H1 (cell line): ENCODE measurements at regions not wholly inside any gene's neighbourhood (a gene's known extent, or its start where the extent isn't known, plus 50 kb on each side); places are given as distances from the start of the nearest gene placed in this dataset.

Source experiments
- CTCF ChIA-PET: fragments of 300-600 bp; sonication (Branson Sonifier 250); formaldehyde crosslinking; loops from one replicate; lab custom pipeline; 2021; ENCODE audit not compliant: partially characterized antibody; lab: Charles Lee
- POLR2A ChIA-PET: fragments of 300-600 bp; sonication (Branson Sonifier 250); formaldehyde crosslinking; loops from one replicate; lab custom pipeline; 2021; ENCODE audit warnings: inconsistent platforms; ENCODE audit not compliant: partially characterized antibody; lab: Charles Lee
- DNase-seq, 2 experiments: peaks; one replicate each; pipeline versions ENCODE4 v3.0.0 to v3.0.0-alpha.2; 2010 to 2022; ENCODE audit warnings: low spot score in 2 of 2, low read depth in 1 of 2, mixed read lengths in 1 of 2
- FAIRE-seq: peaks from 2 replicates; lab custom pipeline; 2011; peaks lifted over from hg19 to GRCh38; lab: Jason Lieb, UNC
- H2AFZ ChIP-seq: 2 replicates; pipeline ENCODE4 v1.8.1; 2012; ENCODE audit warnings: low read length, inconsistent platforms
- H2AK5ac ChIP-seq: 2 replicates; pipeline ENCODE4 v1.6.1; 2013; ENCODE audit warnings: low read depth, low read length
- H2BK120ac ChIP-seq: replicated peaks from 2 replicates; pipeline ENCODE3; 2013; ENCODE audit warnings: low read depth, low read length, inconsistent platforms
- H2BK12ac ChIP-seq: 2 replicates; pipeline ENCODE4 v1.6.1; 2013; ENCODE audit warnings: low read depth, low read length
- H2BK15ac ChIP-seq: 2 replicates; pipeline ENCODE4 v1.6.1; 2013; ENCODE audit warnings: low read length
- H2BK20ac ChIP-seq: 2 replicates; pipeline ENCODE4 v1.6.1; 2013; ENCODE audit warnings: low read length
- H2BK5ac ChIP-seq: 2 replicates; pipeline ENCODE4 v1.6.1; 2013; ENCODE audit warnings: low read depth, low read length
- H3K14ac ChIP-seq: 2 replicates; pipeline ENCODE4 v1.6.1; 2013; ENCODE audit warnings: inconsistent platforms; ENCODE audit not compliant: insufficient read length
- H3K18ac ChIP-seq: 2 replicates; pipeline ENCODE4 v1.6.1; 2013; ENCODE audit warnings: low read length; ENCODE audit errors: extremely low read depth
- H3K23ac ChIP-seq: 2 replicates; pipeline ENCODE4 v1.6.1; 2013; ENCODE audit warnings: inconsistent platforms; ENCODE audit not compliant: insufficient read length
- H3K23me2 ChIP-seq: 2 replicates; pipeline ENCODE4 v1.6.1; 2013; ENCODE audit warnings: low read depth, low read length
- H3K27ac ChIP-seq: 2 replicates; pipeline ENCODE4 v1.6.1; 2011; ENCODE audit warnings: low read depth, low read length, inconsistent platforms
- H3K27me3 ChIP-seq, 4 experiments: replicated peaks in 1 of 4; 1 replicate in 1 of 4; 2 replicates in 3 of 4; pipeline versions ENCODE4 v1.6.1 to v1.8.1; 2011 to 2013; ENCODE audit warnings: low read length in 3 of 4, mild to moderate bottlenecking in 3 of 4, inconsistent platforms in 2 of 4, mixed read lengths in 2 of 4, moderate library complexity in 1 of 4; ENCODE audit not compliant: control insufficient read depth in 3 of 4, insufficient read depth in 3 of 4; ENCODE audit errors: extremely low read depth in 1 of 4
- H3K36me3 ChIP-seq, 4 experiments: 2 replicates each; pipeline versions ENCODE4 v1.6.1 to v1.8.1; 2011 to 2013; ENCODE audit warnings: mild to moderate bottlenecking in 4 of 4, low read length in 3 of 4, moderate library complexity in 2 of 4, control low read depth in 1 of 4, inconsistent platforms in 1 of 4; ENCODE audit not compliant: insufficient read depth in 4 of 4, control insufficient read depth in 2 of 4
- H3K4ac ChIP-seq: replicated peaks from 2 replicates; pipeline ENCODE3; 2013; ENCODE audit warnings: low read length, low read depth, mixed read lengths, inconsistent platforms; ENCODE audit not compliant: insufficient read length
- H3K4me1 ChIP-seq, 4 experiments: replicated peaks in 1 of 4; 1 replicate in 1 of 4; 2 replicates in 3 of 4; pipeline versions ENCODE4 v1.6.1 to v1.8.1; 2011 to 2013; ENCODE audit warnings: low read length in 3 of 4, inconsistent platforms in 2 of 4, mixed read lengths in 1 of 4; ENCODE audit not compliant: insufficient read depth in 4 of 4, control insufficient read depth in 3 of 4
- H3K4me2 ChIP-seq, 2 experiments: 2 replicates each; pipeline versions ENCODE4 v1.6.1 to v1.8.1; 2011 to 2013; ENCODE audit warnings: low read depth in 2 of 2, low read length in 2 of 2, control low read depth in 1 of 2, inconsistent platforms in 1 of 2, mild to moderate bottlenecking in 1 of 2; ENCODE audit not compliant: insufficient read depth in 1 of 2
- H3K4me3 ChIP-seq, 4 experiments: fragments of 200-600, 300-600 bp in 1 of 4; sonication (generic), shearing (Covaris generic), sonication (Bioruptor Twin) in 1 of 4; 2 replicates each; pipeline versions ENCODE4 v1.5.1 to v1.8.1; 2011 to 2016; ENCODE audit warnings: low read length in 4 of 4, low read depth in 3 of 4, control low read depth in 2 of 4, inconsistent platforms in 2 of 4, mild to moderate bottlenecking in 2 of 4, mixed read lengths in 1 of 4, moderate library complexity in 1 of 4; ENCODE audit not compliant: insufficient read depth in 2 of 4; ENCODE audit errors: extremely low read depth in 1 of 4
- H3K56ac ChIP-seq: replicated peaks from 2 replicates; pipeline ENCODE3; 2013; ENCODE audit warnings: low read depth, mild to moderate bottlenecking, mixed read lengths, low read length, inconsistent platforms; ENCODE audit not compliant: insufficient read length
- H3K79me1 ChIP-seq: 2 replicates; pipeline ENCODE4 v1.6.1; 2013; ENCODE audit warnings: low read depth, low read length, control low read depth
- H3K79me2 ChIP-seq, 2 experiments: 2 replicates each; pipeline versions ENCODE4 v1.6.1 to v1.8.1; 2012 to 2013; ENCODE audit warnings: low read length in 2 of 2, mild to moderate bottlenecking in 2 of 2, inconsistent platforms in 1 of 2; ENCODE audit not compliant: insufficient read depth in 2 of 2, control insufficient read depth in 1 of 2
- H3K9ac ChIP-seq, 4 experiments: replicated peaks in 1 of 4; 1 replicate in 1 of 4; 2 replicates in 3 of 4; pipeline versions ENCODE4 v1.6.1 to v1.8.1; 2011 to 2013; ENCODE audit warnings: low read depth in 3 of 4, low read length in 3 of 4, control low read depth in 2 of 4, mild to moderate bottlenecking in 2 of 4, moderate library complexity in 2 of 4, inconsistent platforms in 1 of 4; ENCODE audit errors: extremely low read depth in 1 of 4
- H3K9me3 ChIP-seq, 2 experiments: 2 replicates each; pipeline versions ENCODE4 v1.6.1 to v1.8.1; 2012 to 2013; ENCODE audit warnings: mild to moderate bottlenecking in 2 of 2, moderate library complexity in 2 of 2, control low read depth in 1 of 2, inconsistent platforms in 1 of 2, low read depth in 1 of 2, low read length in 1 of 2, mixed read lengths in 1 of 2; ENCODE audit not compliant: insufficient read depth in 2 of 2
- H4K20me1 ChIP-seq, 2 experiments: replicated peaks in 1 of 2; 2 replicates each; pipeline versions ENCODE3 to v1.8.1; 2011 to 2013; ENCODE audit warnings: inconsistent platforms in 2 of 2, low read length in 2 of 2, mild to moderate bottlenecking in 1 of 2; ENCODE audit not compliant: insufficient read depth in 2 of 2, control insufficient read depth in 1 of 2
- H4K5ac ChIP-seq: 2 replicates; pipeline ENCODE4 v1.6.1; 2013; ENCODE audit warnings: low read length, low read depth, mixed read lengths, inconsistent platforms; ENCODE audit not compliant: insufficient read length
- H4K8ac ChIP-seq: 2 replicates; pipeline ENCODE4 v1.8.0; 2013; ENCODE audit warnings: mild to moderate bottlenecking, moderate library complexity, low read length, inconsistent platforms; ENCODE audit not compliant: insufficient read depth; ENCODE audit errors: extremely low read depth
- H4K91ac ChIP-seq: replicated peaks from 2 replicates; pipeline ENCODE3; 2013; ENCODE audit warnings: low read length, mixed read lengths, inconsistent platforms; ENCODE audit not compliant: insufficient read length
- CHD2 ChIP-seq: IDR thresholded peaks from 2 replicates; pipeline ENCODE4 v1.6.1; 2012; ENCODE audit warnings: low read length, improper control_type of control experiment
- CTCF ChIP-seq, 3 experiments: IDR thresholded peaks; 1 replicate in 2 of 3; 2 replicates in 1 of 3; pipeline versions ENCODE4 v1.5.1 to v1.6.1; 2011; ENCODE audit warnings: low read length in 3 of 3, mild to moderate bottlenecking in 3 of 3, inconsistent platforms in 2 of 3, low read depth in 1 of 3, moderate library complexity in 1 of 3; ENCODE audit not compliant: insufficient read depth in 1 of 3; ENCODE audit errors: control extremely low read depth in 1 of 3
- GABPA ChIP-seq: IDR thresholded peaks from 2 replicates; pipeline ENCODE4 v1.6.1; 2011; ENCODE audit warnings: mild to moderate bottlenecking, low read length, moderate library complexity, borderline replicate concordance; ENCODE audit not compliant: insufficient read depth
- GTF2F1 ChIP-seq: IDR thresholded peaks from 2 replicates; pipeline ENCODE4 v1.6.1; 2012; ENCODE audit warnings: low read depth, low read length, improper control_type of control experiment, borderline replicate concordance
- HDAC6 ChIP-seq: IDR thresholded peaks from one replicate; pipeline ENCODE4 v1.7.1; 2012; ENCODE audit warnings: low read depth, mild to moderate bottlenecking, inconsistent platforms, low read length, moderate library complexity
- NRF1 ChIP-seq: IDR thresholded peaks from 2 replicates; pipeline ENCODE4 v1.6.1; 2011; ENCODE audit warnings: mild to moderate bottlenecking, low read depth, low read length, improper control_type of control experiment
- TAF1 ChIP-seq: IDR thresholded peaks from 2 replicates; pipeline ENCODE4 v1.6.1; 2011; ENCODE audit warnings: mild to moderate bottlenecking, low read depth, low read length
- TEAD4 ChIP-seq: IDR thresholded peaks from 2 replicates; pipeline ENCODE4 v1.6.1; 2012; ENCODE audit warnings: low read depth, low read length, inconsistent platforms, mixed read lengths
- ZNF274 ChIP-seq: IDR thresholded peaks from 2 replicates; pipeline ENCODE4 v1.7.0; 2012; ENCODE audit warnings: low read length, borderline replicate concordance; ENCODE audit errors: extremely low read depth
- WGBS, 2 experiments: shearing (Covaris generic) in 1 of 2; methylation state at CpG; one replicate each; pipeline versions ENCODE4 v1.1.6 to v1.1.7; 2013 to 2015; ENCODE audit warnings: low lambda C conversion rate in 2 of 2, mixed read lengths in 2 of 2, inconsistent platforms in 1 of 2, low coverage in 1 of 2, missing lambda C conversion rate in 1 of 2; ENCODE audit not compliant: insufficient replicate concordance in 2 of 2, insufficient coverage in 1 of 2, insufficient read length in 1 of 2; ENCODE audit errors: extremely low coverage in 1 of 2, missing lambda C conversion rate in 1 of 2; 5-methylcytosine and 5-hydroxymethylcytosine counted together

- Histone ChIP-seq H4K8ac (no peak overlapping the region), H2AK5ac (no peak overlapping the region), H2BK5ac (no peak overlapping the region), H3K4me2 (no peak overlapping the region), H2BK12ac (no peak overlapping the region), H3K9me3 (no peaks in the 10 kb centered on the region), H2BK120ac (no peak overlapping the region), H4K20me1 (no peaks in the 10 kb centered on the region), H3K79me2 (no peaks in the 10 kb centered on the region), H3K56ac (no peak overlapping the region), H3K9ac (no peak overlapping the region), H3K4me3 (no peak overlapping the region), H3K79me1 (no peaks in the 10 kb centered on the region), H3K4me1 (no peaks in the 10 kb centered on the region), H4K91ac (no peak overlapping the region), H3K23ac (no peak overlapping the region), H3K27ac (no peak overlapping the region), H3K4ac (no peak overlapping the region), H3K14ac (no peak overlapping the region), H3K23me2 (no peaks in the 10 kb centered on the region), H3K18ac (no peak overlapping the region), H3K36me3 (no peaks in the 10 kb centered on the region), H3K27me3 (no peaks in the 10 kb centered on the region), H2BK15ac (no peak overlapping the region)
- no peak for FAIRE-seq
- POLR2A ChIA-PET = no interaction called here
- 94% methylated on average over 3 of the region's 3 CpGs; no CpG with 5 or more reads in 1 of the 2 experiments for whole genome bisulfite sequencing, 2 experiments
- no peak for TF ChIP-seq NRF1
- no peak for TF ChIP-seq HDAC6
- TF ChIP-seq ZNF274 = no peak
- TF ChIP-seq GTF2F1 = no peak
- no peak for TF ChIP-seq TAF1
- no peak for TF ChIP-seq TEAD4
- no peak for TF ChIP-seq CHD2
- no peak for TF ChIP-seq CTCF (IDR thresholded peaks at IDR 0.05; ENCODE audit: control extremely low read depth in 1 of 3, insufficient read depth in 1 of 3, low read depth in 1 of 3, low read length in 3 of 3)
- TF ChIP-seq GABPA = no peak
- TF ChIP-seq, all 59 proteins: peak for 0
- Histone ChIP-seq H2BK20ac (no peak overlapping the region), H4K5ac (no peak overlapping the region), H2AFZ (no peak overlapping the region)
- no peak for DNase-seq
- CTCF ChIA-PET = interaction anchor here (0.6 kb wide), 1 partner anchor 83 kb away, joined by 3 read pairs; no protein-coding TSS in a partner anchor
Observed at GRCh38 chr3:189516039-189516438, 115.2 kb upstream of the TP63 start.
